GM23338 (cell line): ENCODE measurements at regions not wholly inside any gene's neighbourhood (a gene's known extent, or its start where the extent isn't known, plus 50 kb on each side); places are given as distances from the start of the nearest gene placed in this dataset.

Experiments
- ATAC-seq: fragments of 200-7000 bp; cut with Tn5 transposase; 3 replicates; pipeline ENCODE4 v1.9.1; 2020
- DNase-seq: peaks from one replicate; pipeline ENCODE4 v3.0.0-alpha.2; 2015; ENCODE audit warnings: low spot score
- H2AFZ ChIP-seq: fragments of 200-600 bp; sonication (generic); 2 replicates; pipeline ENCODE4 v1.8.0; 2016; ENCODE audit warnings: antibody characterized with exemption, mild to moderate bottlenecking, moderate library complexity
- H3F3A ChIP-seq: fragments of 200-600 bp; sonication (generic); replicated peaks from 2 replicates; pipeline ENCODE4 v1.8.0; 2017; ENCODE audit warnings: antibody characterized with exemption, mixed run types, low read depth
- H3K27ac ChIP-seq: fragments of 200-600 bp; sonication (generic); 2 replicates; pipeline ENCODE4 v1.6.1; 2016; ENCODE audit warnings: low read depth
- H3K27me3 ChIP-seq: fragments of 200-600 bp; sonication (generic); 2 replicates; pipeline ENCODE4 v1.8.0; 2016; ENCODE audit warnings: mild to moderate bottlenecking, mixed run types, moderate library complexity; ENCODE audit not compliant: insufficient read depth
- H3K36me3 ChIP-seq: fragments of 200-600 bp; sonication (generic); 2 replicates; pipeline ENCODE4 v1.8.0; 2016; ENCODE audit warnings: mild to moderate bottlenecking; ENCODE audit not compliant: insufficient read depth
- H3K4me1 ChIP-seq: fragments of 200-600 bp; sonication (generic); 2 replicates; pipeline ENCODE4 v1.8.0; 2016; ENCODE audit warnings: mild to moderate bottlenecking, moderate library complexity; ENCODE audit not compliant: insufficient read depth
- H3K4me2 ChIP-seq: fragments of 200-600 bp; sonication (generic); 2 replicates; pipeline ENCODE4 v1.7.1; 2017; ENCODE audit warnings: mixed run types
- H3K4me3 ChIP-seq: fragments of 200-600 bp; sonication (generic); 2 replicates; pipeline ENCODE4 v1.6.1; 2016; ENCODE audit warnings: mixed run types
- H3K79me2 ChIP-seq: fragments of 200-600 bp; sonication (generic); replicated peaks from 2 replicates; pipeline ENCODE4 v1.8.0; 2017; ENCODE audit warnings: mild to moderate bottlenecking; ENCODE audit not compliant: insufficient read depth
- H3K9me2 ChIP-seq: fragments of 200-600 bp; sonication (generic); 2 replicates; pipeline ENCODE4 v1.8.0; 2017; ENCODE audit not compliant: insufficient read depth
- H4K20me1 ChIP-seq: fragments of 200-600 bp; sonication (generic); replicated peaks from 2 replicates; pipeline ENCODE4 v1.8.0; 2017; ENCODE audit warnings: mild to moderate bottlenecking; ENCODE audit not compliant: insufficient read depth
- H3K27ac Mint-ChIP-seq: 2 replicates; pipeline ENCODE4 v1.8.0; 2020; ENCODE audit warnings: inconsistent platforms, mild to moderate bottlenecking, moderate library complexity, mixed read lengths
- H3K27me3 Mint-ChIP-seq: 3 replicates; pipeline ENCODE4 v1.8.0; 2022; ENCODE audit warnings: low read depth, mild to moderate bottlenecking, moderate library complexity, mixed read lengths, inconsistent platforms; ENCODE audit not compliant: insufficient read depth, poor library complexity
- H3K36me3 Mint-ChIP-seq: 3 replicates; pipeline ENCODE4 v1.8.0; 2021; ENCODE audit warnings: low read depth, mild to moderate bottlenecking, inconsistent platforms, moderate library complexity, mixed read lengths
- H3K4me1 Mint-ChIP-seq: 3 replicates; pipeline ENCODE4 v1.8.0; 2020; ENCODE audit warnings: mild to moderate bottlenecking, inconsistent platforms, mixed read lengths
- H3K4me3 Mint-ChIP-seq: 3 replicates; pipeline ENCODE4 v1.8.0; 2021; ENCODE audit warnings: moderate library complexity, mild to moderate bottlenecking, inconsistent platforms, mixed read lengths
- H3K9me3 Mint-ChIP-seq: 3 replicates; pipeline ENCODE4 v1.8.0; 2020; ENCODE audit warnings: moderate library complexity, mild to moderate bottlenecking, inconsistent platforms, mixed read lengths
- CREB1 ChIP-seq: fragments of 250-450 bp; sonication (Bioruptor Pico); IDR thresholded peaks from 2 replicates; pipeline ENCODE4 v1.5.0; 2020; ENCODE audit warnings: low read depth, mild to moderate bottlenecking, moderate library complexity
- CTCF ChIP-seq, 2 experiments: fragments of 200-600 bp in 1 of 2; sonication (generic) in 1 of 2; conservative IDR thresholded peaks; 2 replicates each; pipeline versions ENCODE4 v1.5.1 to v1.6.1; 2016 to 2017; ENCODE audit warnings: antibody characterized with exemption in 2 of 2, low read depth in 2 of 2, mild to moderate bottlenecking in 2 of 2, moderate library complexity in 1 of 2
- ETS1 ChIP-seq: IDR thresholded peaks from 2 replicates; pipeline ENCODE4 v1.6.1; 2016; ENCODE audit warnings: antibody characterized with exemption
- EZH2 ChIP-seq: fragments of 200-600 bp; sonication (generic); IDR thresholded peaks from one replicate; pipeline ENCODE4 v1.8.0; 2017; ENCODE audit warnings: antibody characterized with exemption, mild to moderate bottlenecking, low read depth; ENCODE audit not compliant: unreplicated experiment
- STAT1 ChIP-seq: IDR thresholded peaks from one replicate; pipeline ENCODE4 v1.6.1; 2016; ENCODE audit warnings: antibody characterized with exemption; ENCODE audit not compliant: unreplicated experiment
- ZNF331 ChIP-seq: fragments of 250-450 bp; sonication (Bioruptor Pico); IDR thresholded peaks from 2 replicates; pipeline ENCODE4 v1.5.0; 2020; ENCODE audit warnings: low read depth, mild to moderate bottlenecking, moderate library complexity
- ZNF462 ChIP-seq: fragments of 250-450 bp; sonication (Bioruptor Pico); IDR thresholded peaks from 2 replicates; pipeline ENCODE4 v1.5.0; 2020; ENCODE audit warnings: mild to moderate bottlenecking, moderate library complexity

- Histone ChIP-seq H3K4me1 (no peaks in the 10 kb centered on the region), H3K27me3 (no peaks in the 10 kb centered on the region), H2AFZ (no peak overlapping the region), H3K4me2 (no peak overlapping the region), H3F3A (no peaks in the 10 kb centered on the region), H3K4me3 (no peak overlapping the region), H3K79me2 (no peaks in the 10 kb centered on the region), H3K36me3 (no peaks in the 10 kb centered on the region), H4K20me1 (no peaks in the 10 kb centered on the region), H3K27ac (no peak overlapping the region), H3K9me2 (no peaks in the 10 kb centered on the region)
- no peak for TF ChIP-seq ZNF462
- no peak for TF ChIP-seq STAT1
- TF ChIP-seq ZNF331 (CRISPR knock-in tag), result no peak
- TF ChIP-seq CREB1, result no peak
- H3K27me3 Mint-ChIP-seq, result peaks cover 1% of the 10 kb centered on the region
- H3K36me3 Mint-ChIP-seq, result peaks cover 7% of the 10 kb centered on the region; the same call in 2 of the 3 replicates
- ATAC-seq (no peak), DNase-seq (no peak)
- H3K4me1 Mint-ChIP-seq, result peaks cover 11% of the 10 kb centered on the region
- H3K4me3 Mint-ChIP-seq, result no peak overlapping the region
- H3K27ac Mint-ChIP-seq, result no peak overlapping the region
- H3K9me3 Mint-ChIP-seq, result peaks cover 6% of the 10 kb centered on the region
These were observed 964.2 kb upstream of the ADGRL2 start for GRCh38 chr1:80836505-80836904.

DNA sequence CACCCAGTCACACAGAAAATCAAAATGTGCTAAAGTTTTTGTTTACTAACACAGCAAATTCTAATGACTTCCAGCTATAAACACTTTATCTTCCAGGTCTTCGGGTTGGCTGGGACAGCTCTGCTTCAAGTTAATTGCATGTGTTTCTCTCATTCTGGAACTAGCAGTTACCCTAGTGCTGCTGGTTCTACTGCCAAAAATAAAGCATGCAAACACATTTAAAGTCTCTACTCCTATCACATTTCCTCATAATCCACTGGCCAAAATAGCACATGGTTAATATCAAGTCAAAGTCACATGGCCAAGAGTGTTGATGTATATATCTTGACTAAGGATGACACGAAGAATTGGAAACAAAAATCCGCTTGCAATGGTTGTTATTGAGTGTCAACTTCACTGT lies 973.1 kb upstream of the ADGRL2 start:
- Histone ChIP-seq H3K27me3 (no peaks in the 10 kb centered on the region), H3F3A (no peaks in the 10 kb centered on the region), H3K4me3 (no peak overlapping the region), H3K36me3 (no peaks in the 10 kb centered on the region), H3K79me2 (no peaks in the 10 kb centered on the region), H3K4me1 (no peaks in the 10 kb centered on the region), H2AFZ (no peak overlapping the region), H4K20me1 (no peaks in the 10 kb centered on the region), H3K9me2 (no peaks in the 10 kb centered on the region), H3K4me2 (no peak overlapping the region), H3K27ac (no peak overlapping the region)
- no peaks in the 10 kb centered on the region for H3K36me3 Mint-ChIP-seq
- H3K27me3 Mint-ChIP-seq, result peaks cover 2% of the 10 kb centered on the region
- no peak overlapping the region for H3K27ac Mint-ChIP-seq
- no peaks in the 10 kb centered on the region for H3K4me1 Mint-ChIP-seq
- ATAC-seq (no peak), DNase-seq (no peak)
- TF ChIP-seq CTCF (conservative IDR thresholded peaks at IDR 0.05; ENCODE audit: low read depth in 2 of 2), result no peak
- TF ChIP-seq EZH2, result no peak
- TF ChIP-seq ETS1, result no peak
- H3K9me3 Mint-ChIP-seq, result no peaks in the 10 kb centered on the region
- no peak overlapping the region for H3K4me3 Mint-ChIP-seq
